Esophagus muscularis mucosa (tissue), 4 donors: ENCODE measurements at regions not wholly inside any gene's neighbourhood (a gene's known extent, or its start where the extent isn't known, plus 50 kb on each side); places are given as distances from the start of the nearest gene placed in this dataset.

Experiments used
- DNase-seq: peaks from one replicate; pipeline ENCODE4 v3.0.0-alpha.2; 2017; ENCODE audit errors: extremely low spot score
- H3K27ac ChIP-seq, 4 donors: fragments of 200-600 bp; sonication (generic); replicated peaks in 1 of 4; 1 replicate in 3 of 4; 2 replicates in 1 of 4; pipeline ENCODE4 v1.5.1; 2016 to 2019; ENCODE audit warnings: mild to moderate bottlenecking in 1 of 4
- H3K27me3 ChIP-seq, 4 donors: fragments of 200-600 bp; sonication (generic); one replicate each; pipeline versions ENCODE4 v1.5.1 to v1.6.0; 2016 to 2019
- H3K36me3 ChIP-seq, 4 donors: fragments of 200-600 bp; sonication (generic); one replicate each; pipeline ENCODE4 v1.5.1; 2016 to 2019
- H3K4me1 ChIP-seq, 4 donors: fragments of 200-600 bp; sonication (generic); one replicate each; pipeline ENCODE4 v1.5.1; 2016 to 2019
- H3K4me3 ChIP-seq, 4 donors: fragments of 200-600 bp; sonication (generic); 1 replicate in 2 of 4; 2 replicates in 2 of 4; pipeline ENCODE4 v1.5.1; 2016 to 2019; ENCODE audit warnings: mild to moderate bottlenecking in 4 of 4, moderate library complexity in 1 of 4
- H3K9me3 ChIP-seq, 4 donors: fragments of 200-600 bp; sonication (generic); 1 replicate in 3 of 4; 2 replicates in 1 of 4; pipeline ENCODE4 v1.5.1; 2016 to 2019
- CTCF ChIP-seq, 3 experiments: fragments of 200-600 bp in 2 of 3; fragments of 450-650 bp in 1 of 3; sonication (generic) in 2 of 3; IDR thresholded peaks; one replicate each; pipeline ENCODE4 v1.5.1; 2017 to 2019; ENCODE audit warnings: antibody characterized with exemption in 3 of 3, mild to moderate bottlenecking in 2 of 3, moderate library complexity in 1 of 3
- EP300 ChIP-seq: sonication (generic); formaldehyde crosslinking; IDR thresholded peaks from one replicate; pipeline ENCODE4 v1.6.1; 2017; ENCODE audit warnings: antibody characterized with exemption
- POLR2A ChIP-seq: fragments of 450-650 bp; IDR thresholded peaks from one replicate; pipeline ENCODE4 v1.6.1; 2017; ENCODE audit warnings: antibody characterized with exemption, moderate library complexity, mild to moderate bottlenecking, low read depth
- POLR2AphosphoS5 ChIP-seq, 2 donors: sonication (generic); formaldehyde crosslinking; IDR thresholded peaks; one replicate each; pipeline ENCODE4 v1.6.1; 2017; ENCODE audit warnings: antibody characterized with exemption in 2 of 2
- WGBS: methylation state at CpG from one replicate; pipeline ENCODE4 v1.1.5; 2018; 5-methylcytosine and 5-hydroxymethylcytosine counted together
- intact Hi-C: fragments of 100-400 bp; cut with DNase I; formaldehyde crosslinking; loops from one replicate; pipeline ENCODE4 v1.15.1; 2023

GRCh38 chr12:27176765-27177164 lies 67.3 kb upstream of the STK38L start:
- TF ChIP-seq POLR2A = no peak
- no peak for TF ChIP-seq CTCF (IDR thresholded peaks at IDR 0.05)
- no peak for TF ChIP-seq EP300
- no peak for TF ChIP-seq POLR2AphosphoS5 (IDR thresholded peaks at IDR 0.05)
- peaks cover 0 to 8% (median 1%) of the 10 kb centered on the region in 4 donors for H3K9me3 ChIP-seq

GRCh38 chr12:27177706-27178105 lies 66.4 kb upstream of the STK38L start:
- H3K4me1 ChIP-seq = peaks cover 16 to 42% (median 24%) of the 10 kb centered on the region in 4 donors
- DNase-seq = no peak
- H3K27me3 ChIP-seq = no peaks in the 10 kb centered on the region
- H3K27ac ChIP-seq = peak overlapping the region in 3 of 4 donors; percentile 74 to 80 (median 75)
- no peaks in the 10 kb centered on the region for H3K36me3 ChIP-seq
- TF ChIP-seq POLR2AphosphoS5 (IDR thresholded peaks at IDR 0.05) = no peak
- TF ChIP-seq POLR2A = no peak
- no peak for TF ChIP-seq CTCF (IDR thresholded peaks at IDR 0.05)
- TF ChIP-seq EP300 = no peak
- H3K9me3 ChIP-seq = peaks cover 0 to under 1% (median 0%) of the 10 kb centered on the region in 4 donors
- intact Hi-C loops = loop anchor here (10.0 kb wide), 1 partner anchor 543 kb away; no protein-coding TSS in a partner anchor
- no peak overlapping the region for H3K4me3 ChIP-seq

More at GRCh38 chr12:27176765-27177164, 67.3 kb upstream of the STK38L start:
- Histone ChIP-seq H3K27me3 (no peaks in the 10 kb centered on the region), H3K36me3 (no peaks in the 10 kb centered on the region), H3K27ac (no peak overlapping the region), H3K4me3 (no peak overlapping the region), H3K4me1 (peaks cover 16 to 42% (median 24%) of the 10 kb centered on the region in 4 donors)
- intact Hi-C loops = loop anchor here (10.0 kb wide), 1 partner anchor 542 kb away; no protein-coding TSS in a partner anchor
- DNase-seq = no peak

GRCh38 chr12:27178255-27178654 lies 65.8 kb upstream of the STK38L start:
- DNase-seq = no peak
- no peaks in the 10 kb centered on the region for H3K27me3 ChIP-seq
- no peaks in the 10 kb centered on the region for H3K36me3 ChIP-seq
- H3K4me1 ChIP-seq = peaks cover 16 to 44% (median 27%) of the 10 kb centered on the region in 4 donors
- intact Hi-C loops = loop anchor here (10.0 kb wide), 1 partner anchor 543 kb away; no protein-coding TSS in a partner anchor
- no peak overlapping the region for H3K4me3 ChIP-seq
- no peak for TF ChIP-seq POLR2AphosphoS5 (IDR thresholded peaks at IDR 0.05)
- no peak for TF ChIP-seq POLR2A
- TF ChIP-seq CTCF (IDR thresholded peaks at IDR 0.05) = no peak
- TF ChIP-seq EP300 = no peak
- no peaks in the 10 kb centered on the region for H3K9me3 ChIP-seq
- peak overlapping the region; percentile 71 to 80 (median 74) for H3K27ac ChIP-seq
- WGBS = 67% methylated on average over 1 of the region's 1 CpG

GRCh38 chr12:27178723-27179399 lies 65.2 kb upstream of the STK38L start:
- Histone ChIP-seq H3K36me3 (no peaks in the 10 kb centered on the region), H3K4me3 (no peak overlapping the region), H3K27me3 (no peaks in the 10 kb centered on the region), H3K27ac (peak overlapping the region; percentile 71 to 80 (median 74)), H3K4me1 (peaks cover 16 to 50% (median 32%) of the 10 kb centered on the region in 4 donors), H3K9me3 (no peaks in the 10 kb centered on the region)
- no peak for TF ChIP-seq POLR2A
- no peak for TF ChIP-seq POLR2AphosphoS5 (IDR thresholded peaks at IDR 0.05)
- no peak for TF ChIP-seq EP300
- no peak for TF ChIP-seq CTCF (IDR thresholded peaks at IDR 0.05)
- WGBS = 60% methylated on average over 2 of the region's 2 CpGs
- intact Hi-C loops = loop anchor here (10.0 kb wide), 1 partner anchor 544 kb away; no protein-coding TSS in a partner anchor
- no peak for DNase-seq
